ENCODE measurements at regions not wholly inside any gene's neighbourhood (a gene's known extent, or its start where the extent isn't known, plus 50 kb on each side); places are given as distances from the start of the nearest gene placed in this dataset.

DNA sequence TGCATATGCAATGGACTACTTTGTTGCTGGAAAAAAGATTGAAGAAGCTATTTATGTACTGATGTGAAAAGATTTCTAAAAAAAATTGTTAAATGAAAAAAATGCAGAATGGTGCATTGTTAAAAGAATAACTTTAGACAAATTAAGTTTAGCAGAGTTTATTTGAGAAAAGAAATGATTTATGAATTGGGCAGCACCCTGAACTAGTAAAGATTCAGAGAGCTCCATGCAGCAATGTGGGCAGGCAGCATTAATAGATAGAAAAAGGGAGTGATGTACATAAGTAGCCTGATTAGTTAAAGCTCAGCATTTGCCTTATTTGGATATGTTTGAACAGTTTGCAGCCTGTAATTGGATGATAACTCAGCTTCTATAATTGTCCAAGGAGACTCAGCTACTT is 677.9 kb upstream of the SEMA6A start:
- no peak overlapping the region for H4K8ac ChIP-seq (replicated peaks; ENCODE audit: insufficient read length, low read depth, low read length)
- no peak overlapping the region for H2BK120ac ChIP-seq (ENCODE audit: low read depth, low read length, poor library complexity, severe bottlenecking)
- no peak overlapping the region for H3K56ac ChIP-seq (ENCODE audit: insufficient read length, low read depth, low read length)
- H3K23ac ChIP-seq (ENCODE audit: insufficient read length, low read depth, low read length) = no peak overlapping the region
- H3K23me2 ChIP-seq (ENCODE audit: insufficient read length, low read depth, low read length, poor library complexity, severe bottlenecking) = no peaks in the 10 kb centered on the region
- no peak overlapping the region for H2BK20ac ChIP-seq (ENCODE audit: low read depth, low read length, poor library complexity, severe bottlenecking)
- no peak overlapping the region for H3K18ac ChIP-seq (ENCODE audit: insufficient read length, low read depth, low read length)
- no peak overlapping the region for H2BK15ac ChIP-seq (ENCODE audit: low read depth, low read length)
- TF ChIP-seq, protein P1, sequence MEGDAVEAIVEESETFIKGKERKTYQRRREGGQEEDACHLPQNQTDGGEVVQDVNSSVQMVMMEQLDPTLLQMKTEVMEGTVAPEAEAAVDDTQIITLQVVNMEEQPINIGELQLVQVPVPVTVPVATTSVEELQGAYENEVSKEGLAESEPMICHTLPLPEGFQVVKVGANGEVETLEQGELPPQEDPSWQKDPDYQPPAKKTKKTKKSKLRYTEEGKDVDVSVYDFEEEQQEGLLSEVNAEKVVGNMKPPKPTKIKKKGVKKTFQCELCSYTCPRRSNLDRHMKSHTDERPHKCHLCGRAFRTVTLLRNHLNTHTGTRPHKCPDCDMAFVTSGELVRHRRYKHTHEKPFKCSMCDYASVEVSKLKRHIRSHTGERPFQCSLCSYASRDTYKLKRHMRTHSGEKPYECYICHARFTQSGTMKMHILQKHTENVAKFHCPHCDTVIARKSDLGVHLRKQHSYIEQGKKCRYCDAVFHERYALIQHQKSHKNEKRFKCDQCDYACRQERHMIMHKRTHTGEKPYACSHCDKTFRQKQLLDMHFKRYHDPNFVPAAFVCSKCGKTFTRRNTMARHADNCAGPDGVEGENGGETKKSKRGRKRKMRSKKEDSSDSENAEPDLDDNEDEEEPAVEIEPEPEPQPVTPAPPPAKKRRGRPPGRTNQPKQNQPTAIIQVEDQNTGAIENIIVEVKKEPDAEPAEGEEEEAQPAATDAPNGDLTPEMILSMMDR (conservative IDR thresholded peaks at IDR 0.05) = no peak
- H3K4me2 ChIP-seq (ENCODE audit: insufficient read depth, insufficient read length, low read length) = no peak overlapping the region
- H3K4ac ChIP-seq (ENCODE audit: low read depth, low read length) = no peak overlapping the region
- DNase-seq = no peak
- H4K20me1 ChIP-seq (ENCODE audit: control insufficient read depth, insufficient read depth, insufficient read length) = no peaks in the 10 kb centered on the region
- H3K9ac ChIP-seq (ENCODE audit: extremely low read depth, insufficient read length, low read length) = no peak overlapping the region
- H3K9me3 Mint-ChIP-seq = peaks cover 0 to 3% of the 10 kb centered on the region in 2 experiments; a peak in 1 of 5 replicates
- H3K27ac ChIP-seq (ENCODE audit: insufficient read length, low read depth, low read length) = no peak overlapping the region
- no peak overlapping the region for H3T11ph ChIP-seq (ENCODE audit: low read length)
- H2AFZ ChIP-seq (ENCODE audit: low read length) = no peak overlapping the region
- H2BK5ac ChIP-seq (ENCODE audit: insufficient read length, low read length) = no peak overlapping the region
- H4K5ac ChIP-seq (ENCODE audit: insufficient read length, low read depth, low read length) = no peak overlapping the region
- no peak overlapping the region for H2BK12ac ChIP-seq (ENCODE audit: insufficient read length, low read depth, low read length)
- no peaks in the 10 kb centered on the region for H3K27me3 Mint-ChIP-seq (ENCODE audit: low read depth)
- no peak overlapping the region for H3K27ac Mint-ChIP-seq
- no peaks in the 10 kb centered on the region for H3K27me3 ChIP-seq (ENCODE audit: insufficient read depth, low read length)
- H4K91ac ChIP-seq (ENCODE audit: insufficient read length, low read depth, low read length) = no peak overlapping the region
- H3K4me3 Mint-ChIP-seq = no peak overlapping the region
- no peaks in the 10 kb centered on the region for H3K9me3 ChIP-seq (ENCODE audit: control insufficient read depth, low read depth, low read length)
- no peaks in the 10 kb centered on the region for H3K4me1 ChIP-seq (ENCODE audit: insufficient read depth, low read length)
- no peaks in the 10 kb centered on the region for H3K36me3 Mint-ChIP-seq (ENCODE audit: insufficient read depth in 1 of 3, low read depth in 3 of 3)
- no peaks in the 10 kb centered on the region for H3K79me1 ChIP-seq (ENCODE audit: insufficient read depth, low read depth, low read length, poor library complexity, severe bottlenecking)
- H3K14ac ChIP-seq (ENCODE audit: insufficient read depth, low read length) = no peak overlapping the region
- H2AK5ac ChIP-seq (ENCODE audit: insufficient read length, low read length) = no peak overlapping the region
- H3K4me1 Mint-ChIP-seq = no peaks in the 10 kb centered on the region
- no peaks in the 10 kb centered on the region for H3K79me2 ChIP-seq (ENCODE audit: insufficient read depth, low read length)
